ENCODE measurements at regions not wholly inside any gene's neighbourhood (a gene's known extent, or its start where the extent isn't known, plus 50 kb on each side); places are given as distances from the start of the nearest gene placed in this dataset.
"Not testable (repeated sequence)": the region's sequence is repeated elsewhere in the genome, so short reads cannot be mapped to it uniquely, and the experiment has no call there.

- Histone ChIP-seq H3K4me1 (no peaks in the 10 kb centered on the region), H3K4me3 (no peak overlapping the region), H3K9me3 (no peaks in the 10 kb centered on the region), H3K27me3 (no peaks in the 10 kb centered on the region), H3K27ac (no peak overlapping the region), H3K36me3 (ENCODE audit: low read depth, missing control alignments) (no peaks in the 10 kb centered on the region)
- intact Hi-C loops (cut with DNase I; ENCODE audit: low total_unique reads): no loop called here
- TF ChIP-seq POLR2A (IDR thresholded peaks at IDR 0.05) (no peak), CTCF (IDR thresholded peaks at IDR 0.05) (no peak)
- DNase-seq: no peak
These were observed 1540.1 kb upstream of the PCDH10 start for GRCh38 chr4:131609039-131609438.

GRCh38 chr4:131610517-131610916 lies 1538.6 kb upstream of the PCDH10 start:
- H3K9me3 ChIP-seq; intact Hi-C loops (cut with DNase I; ENCODE audit: low total_unique reads); H3K27ac ChIP-seq; H3K36me3 ChIP-seq (ENCODE audit: low read depth, missing control alignments); H3K4me1 ChIP-seq; DNase-seq; H3K27me3 ChIP-seq; H3K4me3 ChIP-seq: not testable (repeated sequence)
- WGBS, 2 donors: 56 to 81% methylated on average over 1 of the region's 1 CpG

GRCh38 chr4:131613086-131613823 lies 1535.8 kb upstream of the PCDH10 start:
- TF ChIP-seq CTCF (IDR thresholded peaks at IDR 0.05) (no peak), POLR2A (IDR thresholded peaks at IDR 0.05) (no peak)
- no peaks in the 10 kb centered on the region for H3K27me3 ChIP-seq
- no peaks in the 10 kb centered on the region for H3K4me1 ChIP-seq
- DNase-seq: no peak
- no peaks in the 10 kb centered on the region for H3K9me3 ChIP-seq
- intact Hi-C loops (cut with DNase I; ENCODE audit: low total_unique reads): no loop called here
- 69 to 80% methylated on average over 5 of the region's 5 CpGs for WGBS, 2 donors
- H3K36me3 ChIP-seq (ENCODE audit: low read depth, missing control alignments): no peaks in the 10 kb centered on the region
- H3K27ac ChIP-seq: no peak overlapping the region
- H3K4me3 ChIP-seq: no peak overlapping the region

GRCh38 chr4:131613824-131614216 lies 1535.3 kb upstream of the PCDH10 start:
- 82 to 85% methylated on average over 1 of the region's 1 CpG for WGBS, 2 donors
- Histone ChIP-seq H3K27ac (no peak overlapping the region), H3K9me3 (no peaks in the 10 kb centered on the region), H3K27me3 (no peaks in the 10 kb centered on the region), H3K4me3 (no peak overlapping the region), H3K4me1 (no peaks in the 10 kb centered on the region), H3K36me3 (ENCODE audit: low read depth, missing control alignments) (no peaks in the 10 kb centered on the region)
- intact Hi-C loops (cut with DNase I; ENCODE audit: low total_unique reads): no loop called here
- DNase-seq: no peak
- no peak for TF ChIP-seq CTCF (IDR thresholded peaks at IDR 0.05)

- Histone ChIP-seq H3K27me3 (no peaks in the 10 kb centered on the region), H3K4me1 (no peaks in the 10 kb centered on the region), H3K36me3 (ENCODE audit: low read depth, missing control alignments) (no peaks in the 10 kb centered on the region), H3K4me3 (no peak overlapping the region), H3K27ac (no peak overlapping the region), H3K9me3 (no peaks in the 10 kb centered on the region)
- DNase-seq: no peak
- TF ChIP-seq CTCF (IDR thresholded peaks at IDR 0.05) (no peak), POLR2A (IDR thresholded peaks at IDR 0.05) (no peak)
- intact Hi-C loops (cut with DNase I; ENCODE audit: low total_unique reads): no loop called here
These were observed 1516.2 kb upstream of the PCDH10 start for GRCh38 chr4:131632877-131633276.

Measured in testis (tissue), 2 donors.